HEK293 (cell line): ENCODE measurements at regions not wholly inside any gene's neighbourhood (a gene's known extent, or its start where the extent isn't known, plus 50 kb on each side); places are given as distances from the start of the nearest gene placed in this dataset.
A peak's percentile ranks its signal among the peaks of the same experiment; 100 is the strongest.
"Not testable (repeated sequence)": the region's sequence is repeated elsewhere in the genome, so short reads cannot be mapped to it uniquely, and the experiment has no call there.

Source experiments
- CTCF ChIA-PET: fragments of 350-600 bp; formaldehyde crosslinking; extraction: SDS; loops from one replicate; lab custom pipeline; 2021; ENCODE audit warnings: antibody characterized with exemption; lab: Yijun Ruan, JAX
- POLR2A ChIA-PET: fragments of 300-600 bp; formaldehyde crosslinking; extraction: SDS; loops from one replicate; lab custom pipeline; 2020; ENCODE audit warnings: antibody characterized with exemption, inconsistent platforms; lab: Yijun Ruan, JAX
- H3K27ac ChIP-seq: fragments of 200-500 bp; sonication (Bioruptor generic); 2 replicates; pipeline ENCODE4 v1.5.1; 2014; ENCODE audit warnings: low read depth, low read length, control low read depth, inconsistent platforms; ENCODE audit errors: extremely low read depth
- H3K36me3 ChIP-seq, 2 experiments: fragments of 200-500 bp in 1 of 2; sonication (Bioruptor generic) in 1 of 2; 1 replicate in 1 of 2; 2 replicates in 1 of 2; pipeline ENCODE4 v1.5.1; 2014 to 2017; ENCODE audit warnings: inconsistent platforms in 2 of 2, low read length in 2 of 2; ENCODE audit not compliant: control insufficient read depth in 2 of 2, insufficient read depth in 1 of 2
- H3K4me1 ChIP-seq: fragments of 200-500 bp; sonication (Bioruptor generic); 2 replicates; pipeline ENCODE4 v1.5.1; 2014; ENCODE audit warnings: mild to moderate bottlenecking, low read length, inconsistent platforms; ENCODE audit not compliant: control insufficient read depth, insufficient read depth
- H3K4me3 ChIP-seq: 2 replicates; pipeline ENCODE4 v1.5.1; 2011; ENCODE audit warnings: low read depth, mild to moderate bottlenecking, control low read depth, low read length, moderate library complexity
- H3K9me3 ChIP-seq: fragments of 200-500 bp; sonication (Bioruptor generic); 2 replicates; pipeline ENCODE4 v1.5.1; 2014; ENCODE audit warnings: low read depth, low read length, inconsistent platforms; ENCODE audit not compliant: control insufficient read depth, insufficient read depth
- OVOL3 ChIP-seq: fragments of 450-650 bp; formaldehyde crosslinking; IDR thresholded peaks from 2 replicates; pipeline ENCODE4 v1.5.1; 2016; ENCODE audit warnings: missing biosample characterization, missing genetic modification characterization
- SP3 ChIP-seq: fragments of 450-650 bp; formaldehyde crosslinking; IDR thresholded peaks from 2 replicates; pipeline ENCODE4 v1.5.1; 2016; ENCODE audit warnings: missing biosample characterization, missing genetic modification characterization
- ZBTB8A ChIP-seq: fragments of 450-650 bp; formaldehyde crosslinking; IDR thresholded peaks from 2 replicates; pipeline ENCODE4 v1.5.1; 2016; ENCODE audit warnings: missing biosample characterization, missing genetic modification characterization
- ZFP3 ChIP-seq: fragments of 450-650 bp; formaldehyde crosslinking; IDR thresholded peaks from 2 replicates; pipeline ENCODE4 v1.5.1; 2016; ENCODE audit warnings: low read depth, missing biosample characterization, missing genetic modification characterization
- ZNF138 ChIP-seq: fragments of 450-650 bp; formaldehyde crosslinking; IDR thresholded peaks from 2 replicates; pipeline ENCODE4 v1.5.1; 2016; ENCODE audit warnings: missing biosample characterization, missing genetic modification characterization, borderline replicate concordance
- ZNF140 ChIP-seq: fragments of 450-650 bp; formaldehyde crosslinking; IDR thresholded peaks from 2 replicates; pipeline ENCODE4 v1.5.1; 2016; ENCODE audit warnings: missing biosample characterization, missing genetic modification characterization
- ZNF266 ChIP-seq: fragments of 450-650 bp; formaldehyde crosslinking; IDR thresholded peaks from 2 replicates; pipeline ENCODE4 v1.5.1; 2016; ENCODE audit warnings: missing biosample characterization, missing genetic modification characterization, low read depth
- ZNF341 ChIP-seq: fragments of 450-650 bp; formaldehyde crosslinking; IDR thresholded peaks from 2 replicates; pipeline ENCODE4; 2016; ENCODE audit warnings: low read depth, missing biosample characterization, missing genetic modification characterization
- ZNF404 ChIP-seq: fragments of 450-650 bp; formaldehyde crosslinking; IDR thresholded peaks from 2 replicates; pipeline ENCODE4 v1.5.1; 2017; ENCODE audit warnings: missing biosample characterization, missing genetic modification characterization
- ZNF426 ChIP-seq: fragments of 450-650 bp; formaldehyde crosslinking; IDR thresholded peaks from 2 replicates; pipeline ENCODE4 v1.5.1; 2017; ENCODE audit warnings: missing biosample characterization, missing genetic modification characterization, mild to moderate bottlenecking, inconsistent platforms, moderate library complexity
- ZNF433 ChIP-seq: fragments of 450-650 bp; formaldehyde crosslinking; IDR thresholded peaks from 2 replicates; pipeline ENCODE4 v1.5.1; 2016; ENCODE audit warnings: missing biosample characterization, missing genetic modification characterization, low read depth
- ZNF510 ChIP-seq: fragments of 450-650 bp; formaldehyde crosslinking; IDR thresholded peaks from 2 replicates; pipeline ENCODE4 v1.5.1; 2018; ENCODE audit warnings: mild to moderate bottlenecking, missing genetic modification characterization, missing biosample characterization; ENCODE audit not compliant: insufficient replicate concordance
- ZNF514 ChIP-seq: fragments of 450-650 bp; formaldehyde crosslinking; IDR thresholded peaks from 2 replicates; pipeline ENCODE4 v1.5.1; 2016; ENCODE audit warnings: missing biosample characterization, missing genetic modification characterization
- ZNF529 ChIP-seq: fragments of 450-650 bp; formaldehyde crosslinking; IDR thresholded peaks from 2 replicates; pipeline ENCODE4 v1.5.1; 2017; ENCODE audit warnings: missing genetic modification characterization, missing biosample characterization; ENCODE audit not compliant: insufficient replicate concordance
- ZNF560 ChIP-seq: fragments of 450-650 bp; formaldehyde crosslinking; IDR thresholded peaks from 2 replicates; pipeline ENCODE4 v1.5.1; 2017; ENCODE audit warnings: missing biosample characterization, missing genetic modification characterization, borderline replicate concordance
- ZNF580 ChIP-seq: fragments of 450-650 bp; formaldehyde crosslinking; IDR thresholded peaks from 2 replicates; pipeline ENCODE4 v1.5.1; 2016; ENCODE audit warnings: missing biosample characterization, missing genetic modification characterization
- ZNF623 ChIP-seq: fragments of 450-650 bp; formaldehyde crosslinking; IDR thresholded peaks from 2 replicates; pipeline ENCODE4 v1.5.1; 2016; ENCODE audit warnings: missing biosample characterization, missing genetic modification characterization
- ZNF629 ChIP-seq: fragments of 450-650 bp; formaldehyde crosslinking; IDR thresholded peaks from 2 replicates; pipeline ENCODE4 v1.5.1; 2017; ENCODE audit warnings: missing biosample characterization, missing genetic modification characterization
- ZNF654 ChIP-seq: fragments of 450-650 bp; formaldehyde crosslinking; IDR thresholded peaks from 2 replicates; pipeline ENCODE4 v1.5.1; 2016; ENCODE audit warnings: low read depth, missing biosample characterization, missing genetic modification characterization
- ZXDB ChIP-seq: fragments of 450-650 bp; formaldehyde crosslinking; IDR thresholded peaks from 2 replicates; pipeline ENCODE4 v1.5.1; 2016; ENCODE audit warnings: missing biosample characterization, missing genetic modification characterization
- TF ChIP-seq, protein P1 (sequence below): fragments of 450-650 bp; formaldehyde crosslinking; IDR thresholded peaks from 2 replicates; pipeline ENCODE4 v1.5.1; 2016; ENCODE audit warnings: missing biosample characterization, missing genetic modification characterization
- TF ChIP-seq, protein P2 (sequence below): fragments of 450-650 bp; formaldehyde crosslinking; conservative IDR thresholded peaks from 2 replicates; pipeline ENCODE4 v1.5.1; 2016; ENCODE audit warnings: low read depth, missing biosample characterization, missing genetic modification characterization
- TF ChIP-seq, protein P3 (sequence below): fragments of 450-650 bp; formaldehyde crosslinking; conservative IDR thresholded peaks from 2 replicates; pipeline ENCODE4 v1.5.1; 2016; ENCODE audit warnings: low read depth, missing biosample characterization, missing genetic modification characterization

- Histone ChIP-seq H3K9me3 (peaks cover 5% of the 10 kb centered on the region), H3K4me1 (no peaks in the 10 kb centered on the region), H3K36me3 (no peaks in the 10 kb centered on the region), H3K27ac (no peak overlapping the region), H3K4me3 (no peak overlapping the region)
- TF ChIP-seq ZNF580 (tag by site-specific recombination) = no peak
- POLR2A ChIA-PET = no interaction called here
- CTCF ChIA-PET = interaction anchor here (0.6 to 2.6 kb wide), 4 partner anchors 31 to 47 kb away, joined by 3 to 7 read pairs (median 3); no protein-coding TSS in a partner anchor
These were observed 458.7 kb downstream of the ZNF536 start for GRCh38 chr19:30830875-30831274.

DNA sequence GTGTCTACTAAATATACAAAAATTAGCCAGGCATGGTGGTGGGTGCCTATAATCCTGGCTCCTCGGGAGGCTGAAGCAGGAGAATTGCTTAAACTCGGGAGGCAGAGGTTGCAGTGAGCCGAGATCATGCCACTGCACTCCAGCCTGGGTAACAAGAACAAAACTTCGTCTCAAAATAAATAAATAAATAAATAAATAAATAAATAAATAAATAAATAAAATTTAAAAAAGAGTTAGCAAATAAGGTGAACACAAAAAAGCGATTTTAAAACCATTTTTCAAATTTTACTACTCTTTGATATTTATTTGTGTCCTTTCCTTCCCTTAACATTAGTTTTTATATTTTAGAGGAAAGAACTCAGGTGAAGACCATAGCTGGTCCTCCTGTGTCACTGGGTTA, 453.3 kb downstream of the ZNF536 start:
- H3K4me1 ChIP-seq, H3K4me3 ChIP-seq, H3K27ac ChIP-seq, H3K36me3 ChIP-seq, POLR2A ChIA-PET: not testable (repeated sequence)
- CTCF ChIA-PET = interaction anchor here (0.9 to 1.3 kb wide), 2 partner anchors 41 to 161 kb away, joined by 3 read pairs; no protein-coding TSS in a partner anchor
- peaks cover 14% of the 10 kb centered on the region for H3K9me3 ChIP-seq
- TF ChIP-seq ZNF266 (tag by site-specific recombination) (peak; percentile 75), ZNF654 (tag by site-specific recombination) (peak; percentile 29), ZFP3 (0 out of 2 replicates have a peak, but pooled peaks have one; percentile 23), ZNF426 (peak; percentile 88), ZNF404 (peak; percentile 57; the same call in 1 of the 2 replicates), ZNF623 (tag by site-specific recombination) (peak; percentile 77), ZNF510 (tag by site-specific recombination) (peak; percentile 79), SP3 (tag by site-specific recombination) (0 out of 2 replicates have a peak, but pooled peaks have one; percentile 29), ZNF529 (tag by site-specific recombination) (peak; percentile 67), ZNF433 (peak; percentile 72), OVOL3 (tag by site-specific recombination) (peak; percentile 29; the same call in 1 of the 2 replicates), ZNF560 (tag by site-specific recombination) (peak; percentile 77; the same call in 1 of the 2 replicates), ZNF580 (tag by site-specific recombination) (peak; percentile 23; the same call in 1 of the 2 replicates), ZNF138 (tag by site-specific recombination) (0 out of 2 replicates have a peak, but pooled peaks have one; percentile 29), ZBTB8A (tag by site-specific recombination) (peak; percentile 79), ZNF629 (0 out of 2 replicates have a peak, but pooled peaks have one; percentile 34), ZXDB (tag by site-specific recombination) (peak; percentile 52; the same call in 1 of the 2 replicates), ZNF140 (tag by site-specific recombination) (peak; percentile 89), ZNF514 (tag by site-specific recombination) (0 out of 2 replicates have a peak, but pooled peaks have one; percentile 66), ZNF341 (tag by site-specific recombination) (peak; percentile 25; the same call in 1 of the 2 replicates)
- TF ChIP-seq, protein P1, sequence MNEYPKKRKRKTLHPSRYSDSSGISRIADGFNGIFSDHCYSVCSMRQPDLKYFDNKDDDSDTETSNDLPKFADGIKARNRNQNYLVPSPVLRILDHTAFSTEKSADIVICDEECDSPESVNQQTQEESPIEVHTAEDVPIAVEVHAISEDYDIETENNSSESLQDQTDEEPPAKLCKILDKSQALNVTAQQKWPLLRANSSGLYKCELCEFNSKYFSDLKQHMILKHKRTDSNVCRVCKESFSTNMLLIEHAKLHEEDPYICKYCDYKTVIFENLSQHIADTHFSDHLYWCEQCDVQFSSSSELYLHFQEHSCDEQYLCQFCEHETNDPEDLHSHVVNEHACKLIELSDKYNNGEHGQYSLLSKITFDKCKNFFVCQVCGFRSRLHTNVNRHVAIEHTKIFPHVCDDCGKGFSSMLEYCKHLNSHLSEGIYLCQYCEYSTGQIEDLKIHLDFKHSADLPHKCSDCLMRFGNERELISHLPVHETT (tag by site-specific recombination) = 0 out of 2 replicates have a peak, but pooled peaks have one; percentile 27
- TF ChIP-seq, protein P2, sequence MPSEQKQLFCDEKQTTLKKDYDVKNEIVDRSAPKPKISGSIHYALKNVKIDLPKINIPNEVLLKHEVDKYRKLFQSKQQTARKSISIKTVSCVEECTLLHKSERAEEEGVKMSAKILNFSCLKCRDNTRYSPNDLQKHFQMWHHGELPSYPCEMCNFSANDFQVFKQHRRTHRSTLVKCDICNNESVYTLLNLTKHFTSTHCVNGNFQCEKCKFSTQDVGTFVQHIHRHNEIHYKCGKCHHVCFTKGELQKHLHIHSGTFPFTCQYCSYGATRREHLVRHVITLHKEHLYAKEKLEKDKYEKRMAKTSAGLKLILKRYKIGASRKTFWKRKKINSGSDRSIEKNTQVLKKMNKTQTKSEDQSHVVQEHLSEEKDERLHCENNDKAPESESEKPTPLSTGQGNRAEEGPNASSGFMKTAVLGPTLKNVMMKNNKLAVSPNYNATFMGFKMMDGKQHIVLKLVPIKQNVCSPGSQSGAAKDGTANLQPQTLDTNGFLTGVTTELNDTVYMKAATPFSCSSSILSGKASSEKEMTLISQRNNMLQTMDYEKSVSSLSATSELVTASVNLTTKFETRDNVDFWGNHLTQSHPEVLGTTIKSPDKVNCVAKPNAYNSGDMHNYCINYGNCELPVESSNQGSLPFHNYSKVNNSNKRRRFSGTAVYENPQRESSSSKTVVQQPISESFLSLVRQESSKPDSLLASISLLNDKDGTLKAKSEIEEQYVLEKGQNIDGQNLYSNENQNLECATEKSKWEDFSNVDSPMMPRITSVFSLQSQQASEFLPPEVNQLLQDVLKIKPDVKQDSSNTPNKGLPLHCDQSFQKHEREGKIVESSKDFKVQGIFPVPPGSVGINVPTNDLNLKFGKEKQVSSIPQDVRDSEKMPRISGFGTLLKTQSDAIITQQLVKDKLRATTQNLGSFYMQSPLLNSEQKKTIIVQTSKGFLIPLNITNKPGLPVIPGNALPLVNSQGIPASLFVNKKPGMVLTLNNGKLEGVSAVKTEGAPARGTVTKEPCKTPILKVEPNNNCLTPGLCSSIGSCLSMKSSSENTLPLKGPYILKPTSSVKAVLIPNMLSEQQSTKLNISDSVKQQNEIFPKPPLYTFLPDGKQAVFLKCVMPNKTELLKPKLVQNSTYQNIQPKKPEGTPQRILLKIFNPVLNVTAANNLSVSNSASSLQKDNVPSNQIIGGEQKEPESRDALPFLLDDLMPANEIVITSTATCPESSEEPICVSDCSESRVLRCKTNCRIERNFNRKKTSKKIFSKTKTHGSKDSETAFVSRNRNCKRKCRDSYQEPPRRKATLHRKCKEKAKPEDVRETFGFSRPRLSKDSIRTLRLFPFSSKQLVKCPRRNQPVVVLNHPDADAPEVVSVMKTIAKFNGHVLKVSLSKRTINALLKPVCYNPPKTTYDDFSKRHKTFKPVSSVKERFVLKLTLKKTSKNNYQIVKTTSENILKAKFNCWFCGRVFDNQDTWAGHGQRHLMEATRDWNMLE (tag by site-specific recombination) = peak; percentile 85
- TF ChIP-seq, protein P3, sequence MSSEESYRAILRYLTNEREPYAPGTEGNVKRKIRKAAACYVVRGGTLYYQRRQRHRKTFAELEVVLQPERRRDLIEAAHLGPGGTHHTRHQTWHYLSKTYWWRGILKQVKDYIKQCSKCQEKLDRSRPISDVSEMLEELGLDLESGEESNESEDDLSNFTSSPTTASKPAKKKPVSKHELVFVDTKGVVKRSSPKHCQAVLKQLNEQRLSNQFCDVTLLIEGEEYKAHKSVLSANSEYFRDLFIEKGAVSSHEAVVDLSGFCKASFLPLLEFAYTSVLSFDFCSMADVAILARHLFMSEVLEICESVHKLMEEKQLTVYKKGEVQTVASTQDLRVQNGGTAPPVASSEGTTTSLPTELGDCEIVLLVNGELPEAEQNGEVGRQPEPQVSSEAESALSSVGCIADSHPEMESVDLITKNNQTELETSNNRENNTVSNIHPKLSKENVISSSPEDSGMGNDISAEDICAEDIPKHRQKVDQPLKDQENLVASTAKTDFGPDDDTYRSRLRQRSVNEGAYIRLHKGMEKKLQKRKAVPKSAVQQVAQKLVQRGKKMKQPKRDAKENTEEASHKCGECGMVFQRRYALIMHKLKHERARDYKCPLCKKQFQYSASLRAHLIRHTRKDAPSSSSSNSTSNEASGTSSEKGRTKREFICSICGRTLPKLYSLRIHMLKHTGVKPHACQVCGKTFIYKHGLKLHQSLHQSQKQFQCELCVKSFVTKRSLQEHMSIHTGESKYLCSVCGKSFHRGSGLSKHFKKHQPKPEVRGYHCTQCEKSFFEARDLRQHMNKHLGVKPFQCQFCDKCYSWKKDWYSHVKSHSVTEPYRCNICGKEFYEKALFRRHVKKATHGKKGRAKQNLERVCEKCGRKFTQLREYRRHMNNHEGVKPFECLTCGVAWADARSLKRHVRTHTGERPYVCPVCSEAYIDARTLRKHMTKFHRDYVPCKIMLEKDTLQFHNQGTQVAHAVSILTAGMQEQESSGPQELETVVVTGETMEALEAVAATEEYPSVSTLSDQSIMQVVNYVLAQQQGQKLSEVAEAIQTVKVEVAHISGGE (tag by site-specific recombination) = peak; percentile 84
